NCI-H774 (cell line): ENCODE measurements at regions not wholly inside any gene's neighbourhood (a gene's known extent, or its start where the extent isn't known, plus 50 kb on each side); places are given as distances from the start of the nearest gene placed in this dataset.
"Not testable (repeated sequence)": the region's sequence is repeated elsewhere in the genome, so short reads cannot be mapped to it uniquely, and the experiment has no call there.

Source experiments
- DNase-seq: peaks from one replicate; lab custom pipeline; 2025; lab: John Stamatoyannopoulos, UW

- no peak for DNase-seq
Observed at GRCh38 chr2:42999391-42999841, 207.0 kb upstream of the HAAO start.

- DNase-seq: no peak
Observed at GRCh38 chr2:42998721-42999120, 206.3 kb upstream of the HAAO start.

DNA sequence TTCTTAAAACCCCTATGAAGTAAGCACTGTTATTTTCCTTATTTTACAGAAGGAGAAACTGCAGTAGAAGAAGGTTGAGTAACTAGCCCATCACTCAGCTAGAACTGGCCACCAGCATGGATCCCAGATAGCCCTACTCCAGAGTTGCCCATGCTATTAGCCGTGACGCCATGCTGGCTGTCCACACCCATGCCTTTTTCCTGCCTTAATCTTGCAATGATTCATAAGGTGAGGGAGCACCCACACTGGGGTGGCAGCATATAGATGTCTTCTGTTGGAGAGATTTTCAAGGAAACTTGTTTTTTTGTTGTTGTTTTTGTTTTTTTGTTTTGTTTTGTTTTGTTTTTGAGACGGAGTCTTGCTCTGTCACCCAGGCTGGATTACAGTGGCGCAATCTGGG lies 204.1 kb upstream of the HAAO start:
- DNase-seq: no peak

GRCh38 chr2:42995752-42996422 lies 203.5 kb upstream of the HAAO start:
- DNase-seq: no peak

DNA sequence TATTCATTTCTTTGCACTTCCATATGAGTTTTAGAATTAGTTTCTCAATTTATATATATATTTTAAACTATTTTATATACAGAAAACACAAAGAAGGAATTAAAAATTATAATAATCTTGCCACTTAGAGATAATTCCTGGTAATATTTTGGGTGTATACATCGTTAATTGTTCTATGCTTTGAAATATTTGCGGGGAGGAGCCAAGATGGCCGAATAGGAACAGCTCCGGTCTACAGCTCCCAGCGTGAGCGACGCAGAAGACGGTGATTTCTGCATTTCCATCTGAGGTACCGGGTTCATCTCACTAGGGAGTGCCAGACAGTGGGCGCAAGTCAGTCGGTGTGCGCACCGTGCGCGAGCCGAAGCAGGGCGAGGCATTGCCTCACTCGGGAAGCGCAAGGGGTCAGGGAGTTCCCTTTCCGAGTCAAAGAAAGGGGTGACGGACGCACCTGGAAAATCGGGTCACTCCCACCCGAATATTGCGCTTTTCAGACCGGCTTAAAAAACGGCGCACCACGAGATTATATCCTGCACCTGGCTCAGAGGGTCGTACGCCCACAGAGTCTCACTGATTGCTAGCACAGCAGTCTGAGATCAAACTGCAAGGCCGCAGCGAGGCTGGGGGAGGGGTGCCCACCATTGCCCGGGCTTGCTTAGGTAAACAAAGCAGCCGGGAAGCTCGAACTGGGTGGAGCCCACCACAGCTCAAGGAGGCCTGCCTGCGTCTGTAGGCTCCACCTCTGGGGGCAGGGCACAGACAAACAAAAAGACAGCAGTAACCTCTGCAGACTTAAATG lies 197.1 kb upstream of the HAAO start:
- not testable (repeated sequence) for DNase-seq

DNA sequence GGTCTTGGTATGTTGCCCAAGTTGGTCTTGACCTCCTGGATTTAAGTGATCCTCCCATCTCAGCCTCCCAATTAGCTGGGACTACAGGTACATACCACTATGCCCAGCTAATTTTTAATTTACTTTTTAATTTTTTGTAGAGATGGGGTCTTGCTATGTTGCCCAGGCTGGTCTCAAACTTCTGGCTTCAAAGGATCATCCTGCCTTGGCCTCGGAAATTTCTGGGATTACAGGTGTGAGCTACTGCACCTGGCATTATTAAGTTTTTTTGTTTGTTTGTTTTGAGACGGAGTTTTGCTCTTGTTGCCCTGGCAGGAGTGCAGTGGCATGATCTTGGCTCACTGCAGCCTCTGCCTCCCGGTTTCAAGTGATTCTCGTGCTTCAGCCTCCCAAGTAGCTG lies 195.7 kb upstream of the HAAO start:
- not testable (repeated sequence) for DNase-seq

DNA sequence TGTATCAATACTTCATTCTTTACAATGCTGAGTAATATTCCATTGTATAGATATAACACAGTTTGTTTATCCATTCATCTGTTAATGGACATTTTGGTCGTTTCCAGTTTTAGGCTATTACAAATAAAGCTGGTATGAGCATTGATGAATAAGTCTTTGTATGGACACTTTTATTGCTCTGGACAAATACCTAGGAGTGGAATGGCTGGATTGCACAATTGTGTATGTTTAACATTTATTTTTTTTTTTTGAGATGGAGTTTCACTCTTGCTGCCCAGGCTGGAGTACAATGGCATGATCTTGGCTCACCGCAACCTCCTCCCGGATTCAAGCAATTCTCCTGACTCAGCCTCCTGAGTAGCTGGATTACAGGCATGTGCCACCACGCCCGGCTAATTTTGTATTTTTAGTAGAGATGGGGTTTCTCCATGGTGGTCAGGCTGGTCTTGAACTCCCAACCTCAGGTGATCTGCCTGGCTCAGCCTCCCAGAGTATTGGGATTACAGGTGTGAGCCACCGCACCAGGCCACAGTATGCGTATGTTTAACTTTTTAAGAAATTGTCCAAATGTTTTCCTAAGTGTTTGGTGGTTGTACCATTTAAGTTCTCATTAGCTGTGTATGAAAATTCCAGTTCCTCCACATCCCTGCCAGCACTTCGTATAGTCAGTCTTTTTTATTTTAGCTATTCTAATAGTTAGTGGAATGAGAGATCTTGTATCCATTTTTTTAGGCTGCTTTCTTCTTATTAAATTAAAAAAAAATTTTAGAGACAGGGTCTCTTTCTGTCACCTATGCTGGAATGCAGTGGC lies 194.9 kb upstream of the HAAO start:
- no peak for DNase-seq

GRCh38 chr2:42984617-42985016 lies 192.2 kb upstream of the HAAO start:
- DNase-seq: no peak

DNA sequence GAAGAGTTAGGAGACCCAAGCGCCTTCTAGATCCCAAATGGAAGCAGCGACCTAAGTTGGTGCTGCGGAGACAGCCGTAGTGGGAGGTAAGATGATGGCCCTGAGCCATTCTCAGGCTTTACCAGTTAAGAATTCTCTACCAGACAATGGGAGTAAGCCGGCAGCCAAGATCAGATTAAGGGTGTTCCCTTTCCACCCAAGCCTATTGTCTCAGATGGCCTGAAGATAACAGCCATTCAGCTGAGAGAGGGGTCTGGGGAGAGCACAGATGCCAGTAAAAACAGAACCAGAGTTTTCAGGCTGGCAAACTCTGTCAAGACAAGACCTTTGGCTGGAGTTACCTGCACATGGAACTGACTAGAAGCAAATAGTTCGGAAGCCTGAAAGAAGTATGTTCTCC lies 191.7 kb upstream of the HAAO start:
- DNase-seq: no peak

GRCh38 chr2:42980764-42981416 lies 188.5 kb upstream of the HAAO start:
- DNase-seq: no peak

- DNase-seq: no peak
Observed at GRCh38 chr2:42979870-42980763, 187.7 kb upstream of the HAAO start.

DNA sequence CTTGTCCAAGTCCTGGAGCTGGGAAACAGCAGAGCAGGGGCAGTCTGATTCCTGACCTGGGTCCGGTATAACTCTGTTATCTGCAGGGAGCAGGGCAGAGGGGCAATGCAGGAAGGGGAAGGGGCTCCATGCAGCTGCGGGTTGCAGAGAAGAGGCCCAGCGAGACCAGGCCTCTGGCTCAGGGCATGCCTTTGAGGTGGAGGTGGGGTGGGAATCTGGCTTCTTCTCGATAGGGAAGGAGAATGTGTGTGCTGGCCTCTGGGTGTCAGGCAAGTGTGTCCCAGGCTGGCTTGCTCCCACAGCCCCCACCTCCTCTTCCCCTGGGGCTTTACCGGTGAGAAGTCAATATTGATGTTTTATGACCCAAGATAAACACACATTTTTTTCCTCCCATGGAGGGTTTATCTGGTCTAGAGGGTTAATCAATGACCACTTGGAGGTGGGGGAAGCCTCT lies 187.1 kb upstream of the HAAO start:
- DNase-seq: no peak

DNA sequence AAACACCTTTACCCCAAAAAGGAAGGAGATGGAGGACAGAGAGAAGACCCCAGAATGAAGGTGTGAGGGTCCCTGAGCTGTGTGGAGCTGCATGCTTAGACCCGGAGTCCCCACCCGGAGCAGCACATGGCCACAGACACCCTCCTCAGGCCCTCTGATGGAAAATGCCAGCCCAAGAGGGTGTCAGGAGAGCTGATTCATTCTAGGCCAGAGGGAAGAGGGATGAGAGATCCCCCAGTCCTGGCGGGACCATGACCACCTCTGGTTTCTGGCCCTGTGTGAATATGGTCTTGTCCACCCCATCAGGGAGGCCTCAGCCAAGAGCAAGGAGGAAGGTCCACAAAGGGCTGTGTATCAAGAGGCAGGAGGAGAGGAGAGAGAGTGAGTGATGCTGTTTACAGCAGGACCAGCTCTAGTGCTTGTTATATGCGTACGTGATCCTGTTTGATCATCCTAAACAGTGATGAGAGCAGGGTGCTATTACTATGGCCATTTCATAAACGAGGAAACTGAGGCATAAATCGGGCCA lies 186.6 kb upstream of the HAAO start:
- DNase-seq: no peak

- no peak for DNase-seq
Observed at GRCh38 chr2:42978175-42978886, 185.9 kb upstream of the HAAO start.

DNA sequence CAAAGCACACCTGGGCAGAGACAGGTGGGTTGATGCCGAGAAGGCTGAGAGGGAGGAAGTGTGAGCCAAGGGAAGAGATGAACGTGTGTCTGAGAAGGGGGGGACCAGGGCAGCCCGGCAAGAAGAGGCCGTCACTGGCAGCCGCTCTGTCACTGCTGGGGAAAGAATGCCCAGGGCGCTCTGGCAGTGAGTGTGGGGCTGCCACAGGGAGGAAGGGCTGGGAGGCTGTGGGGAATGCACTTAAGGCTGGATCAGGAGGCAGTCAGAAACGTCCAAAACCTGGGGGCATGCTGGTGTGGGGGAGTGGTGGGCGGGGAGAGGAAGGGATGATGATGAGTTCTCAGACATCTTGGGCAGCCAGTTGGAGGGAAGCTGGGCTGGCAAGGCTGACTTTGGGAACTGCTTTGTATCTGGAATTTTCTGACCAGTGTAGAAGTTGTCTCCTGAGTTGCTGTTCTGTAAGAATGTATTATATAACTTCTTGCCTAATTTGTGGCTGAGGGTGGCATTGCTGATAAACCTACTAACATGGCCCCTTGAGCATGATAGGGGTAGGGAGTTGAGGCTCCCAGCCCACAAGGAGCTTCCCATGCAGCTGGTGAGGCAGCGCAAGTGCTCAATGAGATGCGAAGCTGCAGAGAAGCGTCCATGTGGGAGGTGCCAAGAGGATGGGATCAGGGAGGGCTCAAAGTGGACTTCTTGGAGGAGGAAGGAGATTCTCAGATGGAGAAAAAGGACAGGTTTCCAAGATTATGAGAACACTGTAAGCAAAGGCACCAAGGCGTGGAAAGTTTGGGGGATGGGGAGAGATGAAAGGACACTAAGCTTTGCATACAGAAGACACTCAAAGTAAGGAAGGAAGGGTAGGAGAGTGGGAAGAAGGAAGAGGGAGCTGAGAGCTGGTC lies 185.1 kb upstream of the HAAO start:
- DNase-seq: no peak

GRCh38 chr2:42976351-42976750 lies 184.0 kb upstream of the HAAO start:
- DNase-seq: no peak

DNA sequence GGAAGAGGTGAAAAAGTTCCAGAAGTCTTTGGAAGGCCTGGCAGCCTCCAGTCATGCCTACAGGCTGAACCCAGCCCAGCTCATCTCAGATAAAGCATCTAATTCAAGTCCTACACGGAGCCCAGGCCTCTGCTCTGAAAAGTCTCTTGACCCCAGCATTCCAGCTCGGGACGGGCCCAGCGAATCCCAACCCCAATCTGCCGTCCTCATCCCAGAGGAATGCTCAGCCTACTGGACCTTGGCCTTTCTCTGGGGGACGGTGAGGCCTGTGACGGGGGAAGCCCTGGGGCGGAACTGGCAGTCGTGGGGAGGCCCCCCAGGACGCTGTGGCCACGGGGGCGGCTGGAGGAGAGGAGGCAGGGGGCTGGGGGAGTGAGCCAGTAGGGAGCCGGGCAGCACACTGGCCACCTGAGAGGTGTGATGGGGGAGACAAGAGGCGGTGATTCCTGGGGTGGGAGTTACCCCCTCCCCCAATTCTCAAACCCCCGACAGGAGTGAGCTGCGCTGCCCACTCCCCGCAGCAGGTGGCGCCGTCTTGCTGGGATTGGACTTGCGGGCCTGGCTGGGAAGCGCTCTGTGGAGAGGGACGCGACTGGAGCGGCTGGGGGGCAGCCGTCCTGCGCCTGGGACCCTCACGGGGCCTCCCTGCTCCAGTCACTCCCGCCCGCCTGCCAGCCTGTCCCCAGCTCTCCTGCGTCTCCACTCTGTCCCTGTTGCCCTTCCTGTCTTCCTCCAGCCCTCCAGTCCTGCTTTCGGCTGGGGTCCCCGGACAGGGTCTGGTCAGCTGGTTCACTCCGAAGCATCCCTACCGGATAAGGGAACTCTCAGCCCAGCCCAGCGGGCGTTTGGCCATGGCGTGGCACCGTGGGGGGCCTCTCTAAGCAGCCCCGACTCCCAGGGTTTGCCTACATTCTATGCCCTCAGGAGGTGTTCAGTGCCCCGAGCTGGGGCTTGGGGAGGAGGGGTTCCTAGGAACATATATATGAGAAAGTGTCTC lies 182.6 kb upstream of the HAAO start:
- DNase-seq: peak; percentile 18
